ENCODE measurements at regions not wholly inside any gene's neighbourhood (a gene's known extent, or its start where the extent isn't known, plus 50 kb on each side); places are given as distances from the start of the nearest gene placed in this dataset.

DNA sequence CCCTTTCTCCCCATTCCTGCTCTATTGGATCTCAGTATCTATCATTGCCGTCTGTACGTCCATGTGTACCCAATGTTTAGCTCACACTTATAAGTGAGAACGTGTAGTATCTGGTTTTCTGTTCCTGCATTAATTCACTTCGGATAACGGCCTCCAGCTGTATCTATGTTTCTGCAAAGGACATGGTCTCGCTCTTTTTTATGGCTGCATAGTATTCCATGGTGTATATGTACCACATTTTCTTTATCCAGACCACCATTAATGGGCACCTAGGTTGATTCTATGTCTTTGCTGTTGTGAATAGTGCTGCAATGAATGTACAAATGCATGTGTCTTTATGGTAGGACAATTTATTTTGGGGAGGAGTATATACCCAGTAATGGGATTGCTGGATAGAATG is 94.4 kb upstream of the MPP7 start:
- TF ChIP-seq POLR2A (IDR thresholded peaks at IDR 0.05; ENCODE audit: low read depth, low read length) = no peak
- TF ChIP-seq EZH2 (IDR thresholded peaks at IDR 0.05; ENCODE audit: borderline replicate concordance, low read depth, low read length, severe bottlenecking) = no peak
